ENCODE measurements at regions not wholly inside any gene's neighbourhood (a gene's known extent, or its start where the extent isn't known, plus 50 kb on each side); places are given as distances from the start of the nearest gene placed in this dataset.
"Not testable (repeated sequence)": the region's sequence is repeated elsewhere in the genome, so short reads cannot be mapped to it uniquely, and the experiment has no call there.

DNA sequence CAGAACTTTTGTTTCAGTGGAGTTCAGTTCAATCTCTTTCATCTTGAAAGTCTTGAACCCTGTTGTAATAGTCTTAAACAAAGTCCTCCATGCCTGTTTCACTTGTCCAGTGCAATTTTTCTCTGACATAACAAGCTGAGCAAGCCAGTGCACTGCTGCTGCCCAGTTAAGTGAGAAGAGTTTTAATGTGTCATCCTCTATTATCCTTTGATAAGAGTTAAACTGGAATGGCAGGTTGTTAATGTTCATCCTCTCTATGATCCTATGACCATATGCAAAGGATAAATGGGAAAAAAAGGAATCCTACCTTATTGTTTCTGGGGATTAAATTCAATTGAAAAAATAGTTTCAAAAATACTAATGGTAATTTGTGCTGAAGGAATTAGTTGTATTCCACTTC is 197.5 kb downstream of the FRK start (continued):
- TF ChIP-seq, protein P1, sequence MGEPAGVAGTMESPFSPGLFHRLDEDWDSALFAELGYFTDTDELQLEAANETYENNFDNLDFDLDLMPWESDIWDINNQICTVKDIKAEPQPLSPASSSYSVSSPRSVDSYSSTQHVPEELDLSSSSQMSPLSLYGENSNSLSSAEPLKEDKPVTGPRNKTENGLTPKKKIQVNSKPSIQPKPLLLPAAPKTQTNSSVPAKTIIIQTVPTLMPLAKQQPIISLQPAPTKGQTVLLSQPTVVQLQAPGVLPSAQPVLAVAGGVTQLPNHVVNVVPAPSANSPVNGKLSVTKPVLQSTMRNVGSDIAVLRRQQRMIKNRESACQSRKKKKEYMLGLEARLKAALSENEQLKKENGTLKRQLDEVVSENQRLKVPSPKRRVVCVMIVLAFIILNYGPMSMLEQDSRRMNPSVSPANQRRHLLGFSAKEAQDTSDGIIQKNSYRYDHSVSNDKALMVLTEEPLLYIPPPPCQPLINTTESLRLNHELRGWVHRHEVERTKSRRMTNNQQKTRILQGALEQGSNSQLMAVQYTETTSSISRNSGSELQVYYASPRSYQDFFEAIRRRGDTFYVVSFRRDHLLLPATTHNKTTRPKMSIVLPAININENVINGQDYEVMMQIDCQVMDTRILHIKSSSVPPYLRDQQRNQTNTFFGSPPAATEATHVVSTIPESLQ (CRISPR knock-in tag; IDR thresholded peaks at IDR 0.05): no peak

DNA sequence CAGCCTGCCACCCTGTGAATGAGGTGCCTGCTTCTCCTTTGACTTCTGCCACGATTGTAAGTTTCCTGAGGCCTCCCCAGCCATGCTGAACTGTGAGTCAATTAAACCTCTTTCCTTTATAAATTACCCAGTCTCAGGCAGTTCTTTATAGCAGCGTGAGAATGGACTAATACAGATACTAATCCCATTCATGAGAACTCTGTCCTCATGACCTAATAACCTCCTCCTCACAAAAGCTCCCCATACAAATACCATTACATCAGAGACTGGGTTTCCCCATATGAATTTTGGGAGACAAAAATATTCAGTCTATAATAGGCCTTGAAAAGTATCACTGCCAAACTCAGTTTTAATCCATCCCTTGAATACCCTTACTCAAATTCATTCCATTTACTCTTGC is 199.0 kb downstream of the FRK start:
- DNase-seq (ENCODE audit: low spot score); H3K4me1 Mint-ChIP-seq; H3K36me3 Mint-ChIP-seq; POLR2A ChIA-PET; H3K27ac Mint-ChIP-seq; CTCF ChIA-PET; ATAC-seq; H3K4me3 Mint-ChIP-seq; H3K27me3 Mint-ChIP-seq (ENCODE audit: low read depth): not testable (repeated sequence)
- H3K9me3 Mint-ChIP-seq: peaks cover 31% of the 10 kb centered on the region

DNA sequence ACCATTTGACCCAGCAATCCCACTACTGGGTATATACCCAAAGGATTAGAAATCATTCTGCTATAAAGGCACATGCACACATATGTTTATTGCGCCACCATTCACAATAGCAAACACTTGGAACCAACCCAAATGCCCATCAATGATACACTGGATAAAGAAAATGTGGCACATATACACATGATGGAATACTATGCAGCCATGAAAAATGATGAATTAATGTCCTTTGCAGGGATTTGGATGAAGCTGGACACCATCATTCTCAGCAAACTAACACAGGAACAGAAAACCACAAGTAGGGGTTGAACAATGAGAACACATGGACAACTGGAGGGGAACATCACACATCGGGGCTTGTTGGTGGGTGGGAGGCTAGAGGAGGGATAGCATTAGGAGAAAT is 201.1 kb downstream of the FRK start:
- CTCF ChIA-PET; H3K4me1 Mint-ChIP-seq; ATAC-seq; DNase-seq (ENCODE audit: low spot score); H3K27me3 Mint-ChIP-seq (ENCODE audit: low read depth); H3K4me3 Mint-ChIP-seq; POLR2A ChIA-PET; H3K27ac Mint-ChIP-seq: not testable (repeated sequence)
- H3K9me3 Mint-ChIP-seq: peaks cover 47% of the 10 kb centered on the region
- peaks cover 16% of the 10 kb centered on the region for H3K36me3 Mint-ChIP-seq

- ATAC-seq (no peak), DNase-seq (ENCODE audit: low spot score) (no peak)
- Mint-ChIP-seq H3K4me3 (no peak overlapping the region), H3K4me1 (no peaks in the 10 kb centered on the region), H3K27me3 (ENCODE audit: low read depth) (peaks cover 8% of the 10 kb centered on the region), H3K9me3 (peaks cover 60% of the 10 kb centered on the region), H3K27ac (no peak overlapping the region), H3K36me3 (peaks cover 32% of the 10 kb centered on the region)
- ChIA-PET POLR2A (no interaction called here), CTCF (no interaction called here)
- TF ChIP-seq ELF4 (CRISPR knock-in tag; IDR thresholded peaks at IDR 0.05; ENCODE audit: low read depth): no peak
- TF ChIP-seq STAT6 (CRISPR knock-in tag; conservative IDR thresholded peaks at IDR 0.05; ENCODE audit: low read depth): no peak
- TF ChIP-seq ZNF425 (CRISPR knock-in tag; conservative IDR thresholded peaks at IDR 0.05): no peak
- no peak for TF ChIP-seq OVOL2 (CRISPR knock-in tag; IDR thresholded peaks at IDR 0.05; ENCODE audit: borderline replicate concordance)
- no peak for TF ChIP-seq ATF1 (CRISPR knock-in tag; IDR thresholded peaks at IDR 0.05)
- no peak for TF ChIP-seq EMX1 (CRISPR knock-in tag; IDR thresholded peaks at IDR 0.05)
- no peak for TF ChIP-seq NFE2L1 (CRISPR knock-in tag; IDR thresholded peaks at IDR 0.05)
- no peak for TF ChIP-seq HMGA2 (CRISPR knock-in tag; IDR thresholded peaks at IDR 0.05)
- TF ChIP-seq IRF1 (CRISPR knock-in tag; IDR thresholded peaks at IDR 0.05): no peak
- no peak for TF ChIP-seq AR (CRISPR knock-in tag; IDR thresholded peaks at IDR 0.05)
- no peak for TF ChIP-seq TCF7 (CRISPR knock-in tag; IDR thresholded peaks at IDR 0.05; ENCODE audit: low read depth)
- no peak for TF ChIP-seq ZNF138 (CRISPR knock-in tag; conservative IDR thresholded peaks at IDR 0.05)
- no peak for TF ChIP-seq USF1 (CRISPR knock-in tag; IDR thresholded peaks at IDR 0.05)
Measured at GRCh38 chr6:115854866-115855665, 205.6 kb downstream of the FRK start.
